ENCODE measurements at regions not wholly inside any gene's neighbourhood (a gene's known extent, or its start where the extent isn't known, plus 50 kb on each side); places are given as distances from the start of the nearest gene placed in this dataset.

GRCh38 chr2:60234274-60234986 is 319.0 kb downstream of the BCL11A start:
- no peaks in the 10 kb centered on the region for H3K4me1 ChIP-seq
- H3K9ac ChIP-seq: no peak overlapping the region
- H4K20me1 ChIP-seq: no peaks in the 10 kb centered on the region
- H3K27me3 ChIP-seq: no peaks in the 10 kb centered on the region
- H3K36me3 ChIP-seq: no peaks in the 10 kb centered on the region
- no peak overlapping the region for H3K4me2 ChIP-seq
- no peak for TF ChIP-seq Cebpa-rat (IDR thresholded peaks at IDR 0.05)
- no peak overlapping the region for H3K4me3 ChIP-seq
- H3K27ac ChIP-seq: no peak overlapping the region
- H3K9me3 ChIP-seq: peaks cover 17% of the 10 kb centered on the region

GRCh38 chr2:60230596-60230995 is 322.9 kb downstream of the BCL11A start:
- H3K36me3 ChIP-seq: no peaks in the 10 kb centered on the region
- H3K9me3 ChIP-seq: peaks cover 25% of the 10 kb centered on the region
- no peaks in the 10 kb centered on the region for H3K27me3 ChIP-seq
- no peaks in the 10 kb centered on the region for H3K4me1 ChIP-seq
- no peak overlapping the region for H3K9ac ChIP-seq
- no peak overlapping the region for H3K4me3 ChIP-seq
- no peak for TF ChIP-seq Cebpa-rat (IDR thresholded peaks at IDR 0.05)
- no peaks in the 10 kb centered on the region for H4K20me1 ChIP-seq
- H3K27ac ChIP-seq: no peak overlapping the region
- H3K4me2 ChIP-seq: no peak overlapping the region

GRCh38 chr2:60230037-60230436 is 323.4 kb downstream of the BCL11A start:
- Histone ChIP-seq H3K4me1 (no peaks in the 10 kb centered on the region), H3K9me3 (peaks cover 25% of the 10 kb centered on the region)
- TF ChIP-seq Cebpa-rat (IDR thresholded peaks at IDR 0.05): no peak

GRCh38 chr2:60226943-60227342 is 326.5 kb downstream of the BCL11A start:
- H3K9ac ChIP-seq: no peak overlapping the region
- TF ChIP-seq Cebpa-rat (IDR thresholded peaks at IDR 0.05): no peak
- H3K27me3 ChIP-seq: no peaks in the 10 kb centered on the region
- H4K20me1 ChIP-seq: no peaks in the 10 kb centered on the region
- peaks cover 17% of the 10 kb centered on the region for H3K9me3 ChIP-seq
- no peak overlapping the region for H3K27ac ChIP-seq
- no peaks in the 10 kb centered on the region for H3K36me3 ChIP-seq
- H3K4me3 ChIP-seq: no peak overlapping the region
- no peaks in the 10 kb centered on the region for H3K4me1 ChIP-seq
- no peak overlapping the region for H3K4me2 ChIP-seq

More at GRCh38 chr2:60230037-60230436, 323.4 kb downstream of the BCL11A start:
- Histone ChIP-seq H4K20me1 (no peaks in the 10 kb centered on the region), H3K27me3 (no peaks in the 10 kb centered on the region), H3K4me2 (no peak overlapping the region), H3K27ac (no peak overlapping the region), H3K36me3 (no peaks in the 10 kb centered on the region), H3K9ac (no peak overlapping the region), H3K4me3 (no peak overlapping the region)

GRCh38 chr2:60226191-60226590 is 327.3 kb downstream of the BCL11A start:
- Histone ChIP-seq H3K9me3 (peaks cover 14% of the 10 kb centered on the region), H3K4me2 (no peak overlapping the region), H3K27me3 (no peaks in the 10 kb centered on the region), H3K4me1 (no peaks in the 10 kb centered on the region), H3K36me3 (no peaks in the 10 kb centered on the region), H4K20me1 (no peaks in the 10 kb centered on the region), H3K27ac (no peak overlapping the region), H3K4me3 (no peak overlapping the region), H3K9ac (no peak overlapping the region)
- TF ChIP-seq Cebpa-rat (IDR thresholded peaks at IDR 0.05): no peak

GRCh38 chr2:60223859-60224258 is 329.6 kb downstream of the BCL11A start:
- no peak for TF ChIP-seq Cebpa-rat (IDR thresholded peaks at IDR 0.05)
- Histone ChIP-seq H3K4me3 (no peak overlapping the region), H3K4me2 (no peak overlapping the region), H3K27ac (no peak overlapping the region), H4K20me1 (no peaks in the 10 kb centered on the region), H3K4me1 (no peaks in the 10 kb centered on the region), H3K27me3 (no peaks in the 10 kb centered on the region), H3K9me3 (peaks cover 7% of the 10 kb centered on the region; the same call in 1 of the 2 replicates), H3K36me3 (no peaks in the 10 kb centered on the region), H3K9ac (no peak overlapping the region)

- no peak for TF ChIP-seq Cebpa-rat (IDR thresholded peaks at IDR 0.05)
- Histone ChIP-seq H3K27ac (no peak overlapping the region), H3K4me1 (no peaks in the 10 kb centered on the region), H3K27me3 (no peaks in the 10 kb centered on the region), H3K4me2 (no peak overlapping the region), H3K36me3 (no peaks in the 10 kb centered on the region), H4K20me1 (no peaks in the 10 kb centered on the region), H3K9ac (no peak overlapping the region), H3K9me3 (no peaks in the 10 kb centered on the region), H3K4me3 (no peak overlapping the region)
These were observed 332.4 kb downstream of the BCL11A start for GRCh38 chr2:60221098-60221497.

GRCh38 chr2:60219536-60219935 is 333.9 kb downstream of the BCL11A start:
- Histone ChIP-seq H3K9me3 (no peaks in the 10 kb centered on the region), H3K4me1 (no peaks in the 10 kb centered on the region), H3K27me3 (no peaks in the 10 kb centered on the region), H3K36me3 (no peaks in the 10 kb centered on the region), H3K4me3 (no peak overlapping the region), H3K27ac (no peak overlapping the region), H3K9ac (no peak overlapping the region), H3K4me2 (no peak overlapping the region), H4K20me1 (no peaks in the 10 kb centered on the region)
- no peak for TF ChIP-seq Cebpa-rat (IDR thresholded peaks at IDR 0.05)

- no peaks in the 10 kb centered on the region for H3K9me3 ChIP-seq
- TF ChIP-seq Cebpa-rat (IDR thresholded peaks at IDR 0.05): no peak
- no peak overlapping the region for H3K4me2 ChIP-seq
- H3K36me3 ChIP-seq: no peaks in the 10 kb centered on the region
- no peaks in the 10 kb centered on the region for H4K20me1 ChIP-seq
- H3K4me1 ChIP-seq: no peaks in the 10 kb centered on the region
- no peaks in the 10 kb centered on the region for H3K27me3 ChIP-seq
- H3K4me3 ChIP-seq: no peak overlapping the region
- no peak overlapping the region for H3K27ac ChIP-seq
- H3K9ac ChIP-seq: no peak overlapping the region
These were observed 336.9 kb downstream of the BCL11A start for GRCh38 chr2:60216452-60216995.

- no peak overlapping the region for H3K27ac ChIP-seq
- H4K20me1 ChIP-seq: no peaks in the 10 kb centered on the region
- H3K27me3 ChIP-seq: no peaks in the 10 kb centered on the region
- no peak overlapping the region for H3K9ac ChIP-seq
- no peaks in the 10 kb centered on the region for H3K4me1 ChIP-seq
- no peak overlapping the region for H3K4me2 ChIP-seq
- TF ChIP-seq Cebpa-rat (IDR thresholded peaks at IDR 0.05): no peak
- no peaks in the 10 kb centered on the region for H3K36me3 ChIP-seq
- H3K4me3 ChIP-seq: no peak overlapping the region
- no peaks in the 10 kb centered on the region for H3K9me3 ChIP-seq
These were observed 338.0 kb downstream of the BCL11A start for GRCh38 chr2:60215386-60215901.
